GM19397 (cell line): ENCODE measurements at regions not wholly inside any gene's neighbourhood (a gene's known extent, or its start where the extent isn't known, plus 50 kb on each side); places are given as distances from the start of the nearest gene placed in this dataset.

ENCODE experiments used
- ATAC-seq: cut with Tn5 transposase; IDR thresholded peaks from one replicate; pipeline ENCODE4 v1.9.1; 2021; ENCODE audit warnings: mild to moderate bottlenecking, moderate library complexity; ENCODE audit not compliant: unreplicated experiment

GRCh38 chr18:33960417-33960816 lies 264.3 kb downstream of the NOL4 start:
- ATAC-seq, result no peak

DNA sequence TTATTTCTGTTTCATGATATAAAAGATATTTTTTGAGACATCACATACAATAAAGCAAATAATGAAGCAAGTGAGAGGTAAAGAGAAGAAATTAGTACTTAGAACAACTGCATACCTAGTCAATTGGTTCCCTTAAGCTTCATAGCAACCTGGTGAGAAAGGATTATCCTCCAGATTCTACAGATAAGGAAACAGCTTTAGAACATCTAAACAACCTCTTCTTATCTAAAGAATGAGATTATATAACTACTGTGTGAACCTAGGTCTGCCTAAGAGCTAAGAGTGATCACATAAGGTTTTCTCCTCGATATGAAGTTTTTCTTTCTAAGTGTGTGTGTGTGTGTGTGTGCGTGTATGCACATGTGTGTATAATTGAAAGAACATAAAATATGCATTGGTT lies 265.1 kb downstream of the NOL4 start:
- ATAC-seq, result no peak

DNA sequence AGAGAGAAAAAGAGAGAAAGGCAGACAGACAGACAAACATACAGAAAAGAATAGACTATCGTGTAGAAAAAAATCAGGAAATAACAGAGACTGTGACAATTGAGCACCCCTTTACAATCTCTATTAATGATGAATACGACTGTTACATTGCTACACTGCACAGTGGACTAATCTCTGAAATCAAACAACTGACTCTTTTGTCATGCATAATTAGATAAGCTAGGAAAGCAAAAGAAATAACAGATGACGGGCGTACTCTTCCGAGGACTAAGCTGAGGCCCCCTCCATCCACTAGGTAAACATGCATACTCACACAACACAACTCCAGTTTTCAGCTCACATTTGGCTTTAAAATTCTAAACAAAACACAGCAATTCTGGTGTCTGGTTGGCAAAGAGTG lies 267.0 kb downstream of the NOL4 start:
- ATAC-seq, result no peak

DNA sequence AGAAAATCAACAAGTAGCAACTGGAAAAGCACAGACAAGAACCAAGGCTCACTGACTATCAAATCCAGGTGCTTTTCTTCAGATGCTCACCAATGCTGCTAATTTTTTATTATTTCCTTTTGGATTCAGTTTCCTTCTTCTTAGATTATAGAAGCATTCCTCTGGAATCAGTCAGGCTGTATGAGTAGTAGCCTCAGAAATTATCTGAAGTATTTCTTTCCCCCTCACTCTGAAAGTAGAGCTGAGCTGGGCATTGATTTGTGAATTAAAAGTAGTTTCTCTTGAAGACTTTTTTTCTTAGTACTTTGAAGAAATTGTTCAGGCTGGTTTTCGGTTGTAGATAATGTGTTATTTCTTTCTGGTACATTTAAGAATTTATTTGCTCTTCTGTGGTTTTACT lies 273.7 kb downstream of the NOL4 start:
- no peak for ATAC-seq

GRCh38 chr18:33946336-33946735 lies 278.4 kb downstream of the NOL4 start:
- no peak for ATAC-seq

DNA sequence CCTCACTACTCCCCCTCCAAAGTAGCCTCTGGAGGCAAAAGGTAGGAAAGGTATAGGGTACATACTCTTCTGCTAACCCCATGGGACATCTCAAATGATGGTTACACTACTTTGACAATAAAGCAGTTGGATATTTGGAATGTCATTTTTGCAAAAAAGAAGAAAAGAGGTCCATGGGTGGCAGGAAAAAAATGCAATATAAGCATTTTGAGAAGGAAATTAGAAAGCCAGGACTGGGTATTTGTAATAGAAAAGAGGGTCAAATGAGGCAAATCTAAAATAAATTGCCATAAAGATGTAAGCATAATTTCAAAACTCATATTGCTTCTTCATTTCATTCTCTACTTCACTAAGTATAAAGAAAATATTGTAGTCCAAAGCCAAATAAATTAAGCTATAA lies 280.2 kb downstream of the NOL4 start:
- ATAC-seq, result no peak

GRCh38 chr18:33937270-33937816 lies 287.4 kb downstream of the NOL4 start:
- no peak for ATAC-seq

DNA sequence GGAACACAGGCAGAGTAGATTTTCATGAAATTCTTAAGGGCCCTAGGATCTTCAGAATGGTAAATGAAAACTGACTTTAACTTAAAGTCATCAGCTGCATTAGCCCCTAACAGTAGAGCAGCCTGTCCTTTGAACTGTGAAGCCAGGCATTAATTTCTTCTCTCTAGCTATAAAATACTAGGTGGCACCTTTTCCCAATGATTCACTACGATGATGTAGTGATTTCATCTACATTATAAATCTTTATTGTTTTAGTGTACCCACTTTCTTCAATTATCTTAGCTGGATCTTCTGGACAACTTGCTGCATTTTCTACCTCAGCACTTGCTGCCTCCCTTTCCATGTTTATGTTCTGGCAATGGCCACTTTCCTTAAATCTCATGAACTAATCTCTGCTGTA lies 290.5 kb downstream of the NOL4 start:
- ATAC-seq, result no peak

GRCh38 chr18:33928231-33928630 lies 296.5 kb downstream of the NOL4 start:
- no peak for ATAC-seq

DNA sequence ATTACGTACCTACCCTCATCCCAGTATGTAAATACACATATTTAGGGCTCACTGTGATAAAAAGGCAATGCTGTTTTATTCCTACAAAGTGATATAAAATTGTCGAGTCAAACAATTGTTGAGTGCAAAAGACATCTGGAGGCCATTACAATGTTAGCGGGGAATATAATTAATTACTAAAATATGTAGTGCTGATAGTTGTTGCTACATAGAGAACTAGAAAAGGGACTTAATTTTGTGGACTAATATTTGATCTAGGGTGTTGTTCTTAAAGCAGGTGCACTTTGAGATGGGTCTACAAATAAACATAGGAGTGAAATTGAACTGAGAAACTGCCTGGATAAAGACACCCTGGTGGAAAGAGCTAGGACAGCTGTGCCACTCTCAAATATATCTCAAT lies 300.1 kb downstream of the NOL4 start:
- ATAC-seq, result no peak

DNA sequence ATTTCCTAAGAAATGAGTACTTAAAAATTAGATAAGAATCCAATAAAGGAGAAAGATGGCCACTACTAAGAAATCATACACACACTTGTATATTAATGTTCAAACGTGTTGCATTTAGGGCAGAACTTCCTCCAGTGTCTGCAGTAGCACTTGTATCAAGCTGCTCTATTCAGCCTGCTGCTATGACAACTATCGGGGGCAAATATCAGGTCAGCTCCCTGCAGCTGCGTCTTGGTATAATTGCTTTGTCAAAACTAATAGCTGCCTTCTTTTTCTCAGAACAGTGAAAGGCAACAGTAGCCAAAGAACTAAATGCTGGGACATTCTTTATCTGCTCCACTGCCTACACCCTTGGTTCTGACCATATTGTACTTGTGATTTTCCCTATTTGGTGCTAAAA lies 300.7 kb downstream of the NOL4 start:
- no peak for ATAC-seq

DNA sequence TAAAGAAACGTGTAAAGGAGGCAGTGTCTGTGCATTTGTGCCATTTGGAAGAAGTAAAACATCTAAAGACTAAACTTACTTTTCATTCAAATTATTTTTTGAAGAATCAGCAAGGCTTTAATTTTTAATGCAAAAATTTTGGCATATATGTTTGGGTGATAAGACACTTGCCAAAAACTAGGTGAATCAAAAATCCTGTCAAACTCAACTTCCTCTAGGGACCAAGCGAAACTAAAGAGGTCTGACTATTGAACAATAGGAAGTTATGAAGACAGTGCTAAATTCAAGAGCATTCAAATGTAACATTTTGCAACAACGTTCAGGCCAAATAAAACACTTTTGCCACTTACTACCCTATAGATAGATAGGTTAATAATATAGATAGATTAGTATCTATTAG lies 306.1 kb downstream of the NOL4 start:
- ATAC-seq, result no peak

DNA sequence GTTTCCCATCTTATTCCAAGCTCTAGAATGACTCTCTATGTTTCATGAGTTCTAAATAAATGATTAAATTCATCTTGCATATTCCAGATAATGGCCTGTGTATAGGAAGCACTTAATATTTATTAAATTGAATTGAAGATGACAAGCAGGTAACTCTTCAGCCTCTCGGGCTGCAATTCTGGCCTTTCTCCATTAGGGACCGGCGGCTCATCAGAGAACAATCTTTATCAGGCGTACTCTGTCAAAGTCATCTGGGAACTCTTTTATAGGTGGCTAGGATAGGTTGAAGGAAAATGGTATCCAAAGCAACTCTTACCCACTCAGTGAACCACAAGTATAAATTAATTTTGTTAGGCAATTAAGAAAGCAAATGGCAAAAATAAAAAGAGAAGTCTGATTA lies 308.5 kb downstream of the NOL4 start:
- no peak for ATAC-seq

DNA sequence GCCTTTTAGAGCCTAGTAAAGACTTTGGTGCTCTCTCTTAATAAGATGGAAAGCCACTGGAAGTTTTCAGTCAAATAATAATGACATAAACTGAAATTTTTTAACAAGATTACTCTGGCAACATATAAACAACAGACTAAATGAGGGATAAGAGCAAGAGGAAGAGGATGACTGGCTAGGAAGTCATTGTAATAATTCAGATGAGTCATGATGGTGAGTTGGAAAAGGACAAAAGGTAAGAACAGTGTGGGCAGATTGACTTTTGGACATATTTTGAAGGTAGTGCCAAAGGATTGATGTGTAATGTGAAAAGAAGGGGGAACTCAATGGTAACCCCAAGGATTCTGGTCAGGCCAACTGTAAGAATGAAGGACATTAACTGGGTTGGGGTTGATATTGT lies 310.3 kb downstream of the NOL4 start:
- ATAC-seq, result no peak

DNA sequence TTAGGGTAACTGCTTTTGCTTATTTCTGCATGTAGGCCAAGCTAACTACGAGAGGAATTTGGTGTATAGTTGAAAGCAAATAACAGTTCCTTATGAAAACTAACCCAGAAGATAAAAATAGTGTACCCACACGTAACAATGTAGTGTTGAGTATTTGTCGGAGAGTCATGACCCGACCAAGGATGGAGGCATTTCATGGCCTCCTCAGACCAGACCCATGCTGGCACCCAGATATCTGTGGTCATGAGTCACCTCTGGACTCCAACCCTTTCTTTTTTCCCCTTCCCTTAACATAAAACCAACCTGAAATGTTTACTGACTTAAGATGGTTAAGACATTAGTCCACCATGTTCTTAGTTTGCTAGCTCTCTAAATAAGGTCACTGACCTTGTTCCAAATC lies 318.7 kb downstream of the NOL4 start:
- no peak for ATAC-seq

DNA sequence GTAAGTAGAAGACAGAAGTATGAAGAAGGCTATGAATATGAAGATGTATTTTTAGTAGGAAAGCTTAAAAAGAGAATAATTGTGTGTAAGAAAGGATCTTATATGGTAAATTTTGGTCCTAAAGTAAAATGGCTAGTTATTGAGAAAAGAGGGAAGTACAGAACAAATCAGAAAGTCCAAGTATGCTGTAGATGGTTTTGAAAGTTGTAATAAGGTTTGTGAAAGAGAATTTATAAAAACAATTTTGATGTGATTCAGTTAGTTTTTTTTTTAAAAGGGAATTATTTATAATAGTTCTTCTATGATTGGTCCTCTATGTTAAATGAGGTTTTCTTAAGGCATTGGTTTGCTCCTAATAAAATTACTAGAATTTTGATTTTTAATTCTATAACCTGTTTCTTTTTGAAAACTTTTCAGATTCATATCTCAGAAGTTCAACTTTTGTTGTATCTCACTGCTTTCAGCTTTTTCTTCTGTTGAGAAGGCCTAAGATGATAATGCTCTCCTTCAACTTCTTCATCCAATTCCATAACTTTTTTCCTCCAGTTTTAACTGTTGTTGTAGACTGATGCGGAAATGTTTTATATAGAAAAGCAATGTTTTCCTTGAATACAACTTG lies 322.7 kb downstream of the NOL4 start:
- no peak for ATAC-seq

- ATAC-seq, result no peak
These were observed 322.6 kb downstream of the ASXL3 start for GRCh38 chr18:33900638-33901037.

GRCh38 chr18:33898427-33898826 lies 320.4 kb downstream of the ASXL3 start:
- no peak for ATAC-seq

DNA sequence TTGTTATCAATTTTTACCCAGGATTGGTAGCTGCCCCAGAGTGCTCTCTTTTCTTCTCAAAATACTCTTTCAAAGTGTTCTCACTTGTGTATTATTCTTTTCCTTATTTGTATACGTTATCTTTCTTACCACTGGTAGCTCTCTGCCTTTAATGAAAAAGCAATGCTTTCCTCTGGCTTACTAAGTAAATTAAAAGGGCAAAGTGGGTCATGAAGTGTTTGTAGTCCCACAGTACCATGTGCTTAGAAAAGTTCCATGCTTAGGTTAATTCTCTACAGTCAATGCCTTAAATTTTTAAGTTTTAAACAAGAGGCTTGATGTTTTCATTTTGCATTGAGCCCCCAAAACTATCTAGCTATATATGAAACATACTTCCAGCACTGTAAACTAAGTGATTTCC lies 300.2 kb downstream of the ASXL3 start:
- no peak for ATAC-seq

GRCh38 chr18:33875029-33875565 lies 297.1 kb downstream of the ASXL3 start:
- ATAC-seq, result no peak

- no peak for ATAC-seq
These were observed 295.1 kb downstream of the ASXL3 start for GRCh38 chr18:33873112-33873511.

- ATAC-seq, result no peak
These were observed 293.5 kb downstream of the ASXL3 start for GRCh38 chr18:33871363-33872025.
